OCI-LY3 (cell line): ENCODE measurements at regions not wholly inside any gene's neighbourhood (a gene's known extent, or its start where the extent isn't known, plus 50 kb on each side); places are given as distances from the start of the nearest gene placed in this dataset.

Experiments used
- H2AFZ ChIP-seq: fragments of 200-600, 300-600 bp; shearing (Covaris generic); 2 replicates; pipeline ENCODE4 v1.6.0; 2014; ENCODE audit warnings: antibody characterized with exemption, low read depth, low read length
- H3K27ac ChIP-seq: fragments of 200-600, 300-600 bp; sonication (generic); 2 replicates; pipeline ENCODE4 v1.5.1; 2014; ENCODE audit warnings: mild to moderate bottlenecking, low read length, moderate library complexity, mixed read lengths
- H3K27me3 ChIP-seq: fragments of 200-600, 300-600 bp; sonication (generic); 2 replicates; pipeline ENCODE4 v1.6.1; 2014; ENCODE audit warnings: low read depth, low read length, mixed read lengths
- H3K36me3 ChIP-seq: fragments of 200-600, 300-600 bp; sonication (generic); replicated peaks from 2 replicates; pipeline ENCODE3; 2014; ENCODE audit warnings: low read depth, low read length, mixed read lengths
- H3K4me1 ChIP-seq: fragments of 300-600, 200-600 bp; sonication (generic); 2 replicates; pipeline ENCODE4 v1.6.1; 2014; ENCODE audit warnings: low read length, mixed read lengths
- H3K4me2 ChIP-seq: fragments of 200-600, 300-600 bp; sonication (generic); 2 replicates; pipeline ENCODE4 v1.6.1; 2014; ENCODE audit warnings: low read length, mixed read lengths
- H3K4me3 ChIP-seq: fragments of 300-600, 200-600 bp; sonication (generic); 2 replicates; pipeline ENCODE4 v1.5.1; 2014; ENCODE audit warnings: antibody characterized with exemption, mild to moderate bottlenecking, low read length, moderate library complexity
- H3K79me2 ChIP-seq: fragments of 300-600, 200-600 bp; shearing (Covaris generic); 2 replicates; pipeline ENCODE4 v1.6.1; 2014; ENCODE audit warnings: mild to moderate bottlenecking, low read length, mixed read lengths
- H3K9ac ChIP-seq: fragments of 300-600, 200-600 bp; shearing (Covaris generic); 2 replicates; pipeline ENCODE4 v1.6.0; 2014; ENCODE audit warnings: mild to moderate bottlenecking, low read length, moderate library complexity
- H3K9me3 ChIP-seq: fragments of 200-600, 300-600 bp; shearing (Covaris generic); 2 replicates; pipeline ENCODE4 v1.6.1; 2014; ENCODE audit warnings: low read length, mixed read lengths; ENCODE audit not compliant: insufficient read depth
- H4K20me1 ChIP-seq: fragments of 200-600, 300-600 bp; sonication (generic); 2 replicates; pipeline ENCODE4 v1.6.1; 2016; ENCODE audit warnings: low read length, mixed read lengths; ENCODE audit not compliant: insufficient read depth
- CTCF ChIP-seq: fragments of 200-600, 300-600 bp; sonication (generic); IDR thresholded peaks from 2 replicates; pipeline ENCODE4 v1.5.1; 2014; ENCODE audit warnings: antibody characterized with exemption, low read length, low read depth
- EZH2phosphoT487 ChIP-seq: fragments of 200-600 bp; shearing (Covaris generic); IDR thresholded peaks from 2 replicates; pipeline ENCODE4 v1.6.1; 2018; ENCODE audit warnings: antibody characterized with exemption, mixed run types, low read depth

GRCh38 chr12:94771199-94771598 lies 120.8 kb upstream of the TMCC3 start:
- no peak for TF ChIP-seq EZH2phosphoT487
- no peak for TF ChIP-seq CTCF
- Histone ChIP-seq H4K20me1 (no peaks in the 10 kb centered on the region), H3K9me3 (no peaks in the 10 kb centered on the region), H3K36me3 (peaks cover 15% of the 10 kb centered on the region), H3K4me2 (no peak overlapping the region), H3K79me2 (peaks cover 11% of the 10 kb centered on the region; the same call in 1 of the 2 replicates), H3K4me1 (peaks cover 43% of the 10 kb centered on the region), H3K4me3 (no peak overlapping the region), H3K9ac (no peak overlapping the region), H3K27me3 (no peaks in the 10 kb centered on the region), H2AFZ (no peak overlapping the region), H3K27ac (no peak overlapping the region)

GRCh38 chr12:94770791-94771190 lies 120.4 kb upstream of the TMCC3 start:
- no peak overlapping the region for H2AFZ ChIP-seq
- H3K9ac ChIP-seq = no peak overlapping the region
- H3K4me3 ChIP-seq = no peak overlapping the region
- TF ChIP-seq EZH2phosphoT487 (no peak), CTCF (no peak)
- no peaks in the 10 kb centered on the region for H3K9me3 ChIP-seq
- peak overlapping the region; percentile 99; the same call in 1 of the 2 replicates for H3K4me2 ChIP-seq
- no peaks in the 10 kb centered on the region for H3K27me3 ChIP-seq
- H3K79me2 ChIP-seq = peaks cover 11% of the 10 kb centered on the region; the same call in 1 of the 2 replicates
- no peak overlapping the region for H3K27ac ChIP-seq
- H4K20me1 ChIP-seq = no peaks in the 10 kb centered on the region
- H3K4me1 ChIP-seq = peaks cover 47% of the 10 kb centered on the region
- H3K36me3 ChIP-seq = peaks cover 15% of the 10 kb centered on the region

GRCh38 chr12:94769776-94770759 lies 119.7 kb upstream of the TMCC3 start:
- no peaks in the 10 kb centered on the region for H4K20me1 ChIP-seq
- peak overlapping the region; percentile 75 for H3K4me3 ChIP-seq
- no peaks in the 10 kb centered on the region for H3K9me3 ChIP-seq
- H3K27me3 ChIP-seq = no peaks in the 10 kb centered on the region
- H3K79me2 ChIP-seq = peaks cover 11% of the 10 kb centered on the region; the same call in 1 of the 2 replicates
- peak overlapping the region; percentile 38; the same call in 1 of the 2 replicates for H3K9ac ChIP-seq
- peak overlapping the region; percentile 99 for H3K4me2 ChIP-seq
- TF ChIP-seq CTCF = no peak
- TF ChIP-seq EZH2phosphoT487 = no peak
- no peak overlapping the region for H2AFZ ChIP-seq
- H3K4me1 ChIP-seq = peaks cover 51% of the 10 kb centered on the region
- H3K36me3 ChIP-seq = peaks cover 12% of the 10 kb centered on the region
- H3K27ac ChIP-seq = peak overlapping the region; percentile 90

GRCh38 chr12:94769047-94769420 lies 118.7 kb upstream of the TMCC3 start:
- H4K20me1 ChIP-seq = no peaks in the 10 kb centered on the region
- H3K9ac ChIP-seq = peak overlapping the region; percentile 64
- TF ChIP-seq CTCF = no peak
- TF ChIP-seq EZH2phosphoT487 = no peak
- H2AFZ ChIP-seq = no peak overlapping the region
- peak overlapping the region; percentile 99 for H3K4me2 ChIP-seq
- peak overlapping the region; percentile 75 for H3K4me3 ChIP-seq
- H3K79me2 ChIP-seq = peaks cover 11% of the 10 kb centered on the region; the same call in 1 of the 2 replicates
- peaks cover 5% of the 10 kb centered on the region for H3K36me3 ChIP-seq
- H3K4me1 ChIP-seq = peaks cover 60% of the 10 kb centered on the region
- no peaks in the 10 kb centered on the region for H3K9me3 ChIP-seq
- H3K27me3 ChIP-seq = no peaks in the 10 kb centered on the region
- peak overlapping the region; percentile 90 for H3K27ac ChIP-seq
